Panc1 (cell line): ENCODE measurements at regions not wholly inside any gene's neighbourhood (a gene's known extent, or its start where the extent isn't known, plus 50 kb on each side); places are given as distances from the start of the nearest gene placed in this dataset.

Experiments
- ATAC-seq: fragments of 200-7000 bp; cut with Tn5 transposase; 2 replicates; pipeline ENCODE4 v1.9.1; 2020; ENCODE audit warnings: mild to moderate bottlenecking, moderate library complexity
- BruUV-seq: library from RNA; stranded (reverse); fragments of 400-500 nt; replicated peaks from 2 replicates; lab custom pipeline; 2021; lab: Mats Ljungman, UMichigan
- CTCF ChIA-PET: fragments of 300-600 bp; sonication (Branson Sonifier 250); formaldehyde crosslinking; loops from one replicate; lab custom pipeline; 2022; ENCODE audit warnings: antibody characterized with exemption; lab: Charles Lee
- POLR2A ChIA-PET: fragments of 300-600 bp; sonication (Branson Sonifier 250); formaldehyde crosslinking; loops from one replicate; lab custom pipeline; 2022; ENCODE audit warnings: antibody characterized with exemption; lab: Charles Lee
- DNase-seq: peaks from one replicate; pipeline ENCODE4 v3.0.0-alpha.2; 2010; ENCODE audit warnings: low read depth, low spot score
- H3K27ac ChIP-seq: 2 replicates; pipeline ENCODE4 v1.5.1; 2011; ENCODE audit warnings: mild to moderate bottlenecking, low read length, inconsistent platforms
- H3K27me3 ChIP-seq: fragments of 200-500 bp; sonication (Bioruptor generic); 2 replicates; pipeline ENCODE4 v1.6.0; 2014; ENCODE audit warnings: low read length, inconsistent platforms; ENCODE audit not compliant: control insufficient read depth, insufficient read depth
- H3K36me3 ChIP-seq: fragments of 200-500 bp; sonication (Bioruptor generic); 2 replicates; pipeline ENCODE4 v1.5.1; 2014; ENCODE audit warnings: inconsistent platforms, mild to moderate bottlenecking, low read length, moderate library complexity; ENCODE audit not compliant: control insufficient read depth, insufficient read depth
- H3K4me1 ChIP-seq: 2 replicates; pipeline ENCODE4 v1.5.1; 2011; ENCODE audit warnings: inconsistent platforms, mild to moderate bottlenecking, low read length, moderate library complexity; ENCODE audit not compliant: control insufficient read depth, insufficient read depth
- H3K4me3 ChIP-seq, 2 experiments: 2 replicates each; pipeline ENCODE4 v1.5.1; 2011 to 2012; ENCODE audit warnings: low read depth in 2 of 2, low read length in 2 of 2, mild to moderate bottlenecking in 2 of 2, inconsistent platforms in 1 of 2, moderate library complexity in 1 of 2
- H3K9me3 ChIP-seq: fragments of 200-500 bp; sonication (Bioruptor generic); 2 replicates; pipeline ENCODE4 v1.5.1; 2014; ENCODE audit warnings: low read depth, mild to moderate bottlenecking, inconsistent platforms, low read length, moderate library complexity; ENCODE audit not compliant: control insufficient read depth, insufficient read depth
- CTCF ChIP-seq: fragments of 450-650 bp; IDR thresholded peaks from 2 replicates; pipeline ENCODE4 v1.5.1; 2017; ENCODE audit warnings: mild to moderate bottlenecking
- POLR2AphosphoS5 ChIP-seq: IDR thresholded peaks from 2 replicates; pipeline ENCODE4 v1.6.1; 2012; ENCODE audit warnings: mild to moderate bottlenecking, low read depth, low read length, moderate library complexity
- REST ChIP-seq, 2 experiments: IDR thresholded peaks; 2 replicates each; pipeline ENCODE4 v1.6.1; 2011 to 2012; ENCODE audit warnings: low read depth in 2 of 2, control low read depth in 1 of 2, low read length in 1 of 2, mild to moderate bottlenecking in 1 of 2, moderate library complexity in 1 of 2; ENCODE audit not compliant: insufficient read depth in 1 of 2
- SIN3A ChIP-seq: IDR thresholded peaks from 2 replicates; pipeline ENCODE4 v1.6.1; 2012; ENCODE audit warnings: low read depth, mild to moderate bottlenecking, low read length, moderate library complexity, borderline replicate concordance; ENCODE audit not compliant: insufficient read depth
- TCF7L2 ChIP-seq: IDR thresholded peaks from 2 replicates; pipeline ENCODE4 v1.6.1; 2011; ENCODE audit warnings: mild to moderate bottlenecking, low read depth, low read length, inconsistent platforms
- in situ Hi-C: cut with HindIII; loops from 2 replicates; pipeline ENCODE4 v1.10.0; 2016; ENCODE audit warnings: low sequenced_read_pairs, low pct_unique_long_range_greater_than_20kb
- intact Hi-C: fragments of 100-400 bp; cut with micrococcal nuclease; formaldehyde crosslinking; loops from one replicate; pipeline ENCODE4 v1.10.0; 2022; ENCODE audit not compliant: unreplicated experiment

- Histone ChIP-seq H3K4me1 (no peaks in the 10 kb centered on the region), H3K4me3 (no peak overlapping the region), H3K27ac (no peak overlapping the region), H3K9me3 (no peaks in the 10 kb centered on the region), H3K27me3 (no peaks in the 10 kb centered on the region), H3K36me3 (no peaks in the 10 kb centered on the region; the same call in 1 of the 2 replicates)
- ChIA-PET POLR2A (no interaction called here), CTCF (no interaction called here)
- no peak for ATAC-seq
- no peak for TF ChIP-seq SIN3A
- TF ChIP-seq TCF7L2: no peak
- TF ChIP-seq POLR2AphosphoS5: no peak
- TF ChIP-seq REST (IDR thresholded peaks at IDR 0.05; ENCODE audit: insufficient read depth in 1 of 2, low read depth in 2 of 2, low read length in 1 of 2): no peak
- no peak for TF ChIP-seq CTCF
- BruUV-seq: no TSS peak
- in situ Hi-C loops: no loop called here
- intact Hi-C loops: no loop called here
- no peak for DNase-seq
These were observed 562.6 kb downstream of the ZEB2 start for GRCh38 chr2:143957321-143957720.

DNA sequence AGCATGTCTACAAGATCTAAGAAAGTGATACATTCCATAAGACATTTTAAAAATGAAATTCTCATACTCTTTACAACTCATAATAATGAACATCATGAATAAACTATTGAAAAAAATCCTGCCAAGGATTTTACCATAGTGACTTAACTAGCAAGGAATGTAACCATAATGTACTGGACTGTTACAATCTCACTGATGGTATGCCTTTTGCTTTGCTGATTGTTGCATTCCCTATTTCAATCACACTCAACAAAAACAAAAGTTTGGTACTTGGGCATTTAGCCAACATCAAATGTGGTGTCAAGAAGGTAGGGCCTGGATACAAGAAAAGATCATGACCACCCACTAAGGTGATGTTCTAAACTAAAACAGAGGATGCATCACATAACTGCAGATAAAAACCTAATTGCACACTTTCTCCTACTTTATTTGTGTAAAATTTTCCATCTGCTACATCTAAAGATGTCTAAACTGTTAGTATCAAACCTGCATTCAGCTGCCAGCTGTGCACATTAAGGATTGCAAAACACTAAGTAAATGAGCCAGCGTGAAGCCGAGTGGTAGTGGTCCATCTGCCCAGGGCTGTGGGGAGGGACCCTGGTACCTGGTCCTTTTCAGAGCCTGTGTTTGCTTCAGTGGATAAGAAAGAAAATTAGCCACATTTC is 564.4 kb downstream of the ZEB2 start:
- Histone ChIP-seq H3K4me1 (no peaks in the 10 kb centered on the region), H3K27ac (no peak overlapping the region), H3K36me3 (no peaks in the 10 kb centered on the region), H3K4me3 (no peak overlapping the region), H3K9me3 (no peaks in the 10 kb centered on the region), H3K27me3 (no peaks in the 10 kb centered on the region)
- ChIA-PET CTCF (no interaction called here), POLR2A (no interaction called here)
- no TSS peak for BruUV-seq
- no peak for TF ChIP-seq TCF7L2
- no peak for TF ChIP-seq CTCF
- no peak for TF ChIP-seq REST (IDR thresholded peaks at IDR 0.05; ENCODE audit: insufficient read depth in 1 of 2, low read depth in 2 of 2, low read length in 1 of 2)
- no peak for DNase-seq
- intact Hi-C loops (no loop called here), in situ Hi-C loops (no loop called here)
- no peak for ATAC-seq
